ENCODE measurements at regions not wholly inside any gene's neighbourhood (a gene's known extent, or its start where the extent isn't known, plus 50 kb on each side); places are given as distances from the start of the nearest gene placed in this dataset.

- no peak for TF ChIP-seq CTCF (IDR thresholded peaks at IDR 0.05)
- no peak for TF ChIP-seq ZFX (IDR thresholded peaks at IDR 0.05; ENCODE audit: borderline replicate concordance)
Measured at GRCh38 chr2:168355779-168356476, 100.1 kb upstream of the CERS6 start.

All from 22Rv1 (cell line).